Keratinocyte (primary cell): ENCODE measurements at regions not wholly inside any gene's neighbourhood (a gene's known extent, or its start where the extent isn't known, plus 50 kb on each side); places are given as distances from the start of the nearest gene placed in this dataset.

Experiments used
- EZH2 ChIP-seq: IDR thresholded peaks from one replicate; pipeline ENCODE4 v1.6.1; 2012; ENCODE audit warnings: inconsistent platforms, mild to moderate bottlenecking, low read length, moderate library complexity
- TF ChIP-seq, protein P1 (sequence below), 3 experiments: IDR thresholded peaks in 1 of 3; conservative IDR thresholded peaks in 1 of 3; optimal IDR thresholded peaks in 1 of 3; 2 replicates in 2 of 3; 3 replicates in 1 of 3; pipeline versions ENCODE3 to v1.5.1; 2011; ENCODE audit warnings: low read length in 3 of 3, mild to moderate bottlenecking in 3 of 3, moderate library complexity in 2 of 3, control low read depth in 1 of 3, inconsistent platforms in 1 of 3; ENCODE audit not compliant: insufficient read depth in 2 of 3; ENCODE audit errors: extremely low read depth in 1 of 3

GRCh38 chr17:74113326-74113725, 90.2 kb upstream of the RPL38 start:
- TF ChIP-seq, protein P1, sequence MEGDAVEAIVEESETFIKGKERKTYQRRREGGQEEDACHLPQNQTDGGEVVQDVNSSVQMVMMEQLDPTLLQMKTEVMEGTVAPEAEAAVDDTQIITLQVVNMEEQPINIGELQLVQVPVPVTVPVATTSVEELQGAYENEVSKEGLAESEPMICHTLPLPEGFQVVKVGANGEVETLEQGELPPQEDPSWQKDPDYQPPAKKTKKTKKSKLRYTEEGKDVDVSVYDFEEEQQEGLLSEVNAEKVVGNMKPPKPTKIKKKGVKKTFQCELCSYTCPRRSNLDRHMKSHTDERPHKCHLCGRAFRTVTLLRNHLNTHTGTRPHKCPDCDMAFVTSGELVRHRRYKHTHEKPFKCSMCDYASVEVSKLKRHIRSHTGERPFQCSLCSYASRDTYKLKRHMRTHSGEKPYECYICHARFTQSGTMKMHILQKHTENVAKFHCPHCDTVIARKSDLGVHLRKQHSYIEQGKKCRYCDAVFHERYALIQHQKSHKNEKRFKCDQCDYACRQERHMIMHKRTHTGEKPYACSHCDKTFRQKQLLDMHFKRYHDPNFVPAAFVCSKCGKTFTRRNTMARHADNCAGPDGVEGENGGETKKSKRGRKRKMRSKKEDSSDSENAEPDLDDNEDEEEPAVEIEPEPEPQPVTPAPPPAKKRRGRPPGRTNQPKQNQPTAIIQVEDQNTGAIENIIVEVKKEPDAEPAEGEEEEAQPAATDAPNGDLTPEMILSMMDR (optimal IDR thresholded peaks at IDR 0.05 in 1 of 3, IDR thresholded peaks at IDR 0.05 in 1 of 3, conservative IDR thresholded peaks at IDR 0.05 in 1 of 3; ENCODE audit: extremely low read depth in 1 of 3, insufficient read depth in 2 of 3, low read length in 3 of 3), result no peak
- no peak for TF ChIP-seq EZH2
